ENCODE measurements at regions not wholly inside any gene's neighbourhood (a gene's known extent, or its start where the extent isn't known, plus 50 kb on each side); places are given as distances from the start of the nearest gene placed in this dataset.

- peak; percentile 1 for DNase-seq
These were observed 392.9 kb downstream of the SEC14L1 start for GRCh38 chr17:77533697-77534096.

- DNase-seq, result peak; percentile 9
These were observed 393.4 kb downstream of the SEC14L1 start for GRCh38 chr17:77534137-77534536.

DNA sequence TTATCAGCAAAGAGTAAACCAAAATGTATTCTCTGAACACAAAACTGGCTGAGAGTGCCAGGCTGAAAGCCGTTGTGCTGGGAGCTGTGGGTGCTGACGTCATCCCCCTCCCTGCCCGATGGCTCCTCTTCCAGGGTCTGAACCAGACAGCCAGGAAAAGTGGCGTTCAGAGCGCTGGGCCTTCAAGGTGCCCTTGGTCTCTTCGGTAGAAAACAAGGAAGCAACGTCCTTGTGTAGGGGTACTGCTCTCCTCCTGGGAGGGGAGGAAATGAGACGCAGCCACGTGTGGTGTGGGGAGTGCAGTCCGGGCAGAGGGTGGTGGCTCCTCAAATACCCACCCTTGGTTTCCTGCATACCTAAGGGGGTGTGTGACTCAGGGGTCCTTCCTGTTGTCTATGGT is 394.7 kb downstream of the SEC14L1 start:
- peak; percentile 23 for DNase-seq

DNA sequence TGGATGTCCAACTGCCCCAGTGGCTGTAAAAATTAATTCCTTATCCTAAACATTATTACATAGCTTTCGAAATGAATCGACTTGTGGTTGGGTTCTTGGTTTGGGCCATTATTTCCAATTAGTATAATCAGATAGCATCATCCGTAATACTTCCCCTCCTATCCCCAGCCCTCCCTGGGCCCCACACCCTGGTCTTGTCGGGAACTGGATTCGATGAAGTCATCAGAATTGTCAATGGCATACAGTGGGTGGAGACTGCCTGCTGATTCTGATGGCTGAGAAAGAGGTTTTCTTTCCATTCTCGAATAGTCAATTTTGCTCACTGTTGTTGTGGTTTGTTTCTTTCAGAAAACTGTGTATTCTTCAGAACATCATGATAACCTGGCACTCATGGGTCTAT is 395.1 kb downstream of the SEC14L1 start:
- peak; percentile 13 for DNase-seq

GRCh38 chr17:77537566-77537965 is 396.8 kb downstream of the SEC14L1 start:
- DNase-seq, result no peak

- DNase-seq, result no peak
These were observed 399.8 kb downstream of the SEC14L1 start for GRCh38 chr17:77540531-77540930.

- no peak for DNase-seq
These were observed 400.2 kb downstream of the SEC14L1 start for GRCh38 chr17:77540975-77541374.

- DNase-seq, result no peak
These were observed 401.2 kb downstream of the SEC14L1 start for GRCh38 chr17:77542011-77542410.

DNA sequence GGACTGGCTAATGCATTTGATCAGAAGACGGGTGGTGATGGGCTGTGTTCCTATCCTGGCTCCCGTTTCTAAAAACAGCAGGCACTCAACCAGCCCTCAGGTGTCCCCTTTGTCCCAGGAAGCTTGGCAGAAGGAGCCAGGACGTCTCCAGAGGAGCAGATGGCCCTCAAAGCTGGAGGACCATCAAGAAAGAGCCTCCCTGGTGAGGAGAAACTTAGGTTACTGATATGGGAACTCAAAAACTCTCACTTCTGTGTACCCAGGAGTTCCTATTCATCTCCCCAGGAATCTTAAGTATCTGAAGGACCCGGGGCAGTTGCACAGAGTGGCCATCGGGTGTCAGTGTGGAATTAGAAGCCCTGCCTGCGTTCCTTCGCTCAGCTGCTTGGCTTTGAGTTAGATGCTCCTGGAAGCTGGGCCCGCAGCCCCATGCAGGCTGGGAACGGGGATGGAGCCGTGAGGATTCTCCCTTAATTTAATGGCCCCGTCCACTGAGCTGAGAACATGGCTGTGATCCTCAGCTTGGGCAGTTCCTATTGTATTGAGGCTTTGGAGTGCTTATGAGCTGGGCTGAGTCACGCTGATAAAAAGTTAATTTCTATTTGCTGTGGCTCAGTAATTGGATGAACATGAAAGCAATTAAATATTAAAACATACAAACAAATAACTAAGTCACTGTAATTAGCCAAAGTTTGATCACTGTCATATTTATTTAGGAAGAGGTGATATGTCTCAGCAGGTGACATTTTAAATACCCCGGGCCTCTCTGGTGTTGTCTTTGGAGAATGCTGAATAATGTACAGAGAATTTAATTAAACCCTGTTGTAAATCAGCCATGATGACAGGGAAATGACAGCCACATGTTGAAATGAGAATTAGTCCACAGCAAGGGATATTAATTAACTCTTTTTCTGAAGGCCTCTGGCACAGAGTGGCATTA is 402.1 kb downstream of the SEC14L1 start:
- DNase-seq, result peak; percentile 88

- no peak for DNase-seq
These were observed 403.0 kb downstream of the SEC14L1 start for GRCh38 chr17:77543801-77544200.

DNA sequence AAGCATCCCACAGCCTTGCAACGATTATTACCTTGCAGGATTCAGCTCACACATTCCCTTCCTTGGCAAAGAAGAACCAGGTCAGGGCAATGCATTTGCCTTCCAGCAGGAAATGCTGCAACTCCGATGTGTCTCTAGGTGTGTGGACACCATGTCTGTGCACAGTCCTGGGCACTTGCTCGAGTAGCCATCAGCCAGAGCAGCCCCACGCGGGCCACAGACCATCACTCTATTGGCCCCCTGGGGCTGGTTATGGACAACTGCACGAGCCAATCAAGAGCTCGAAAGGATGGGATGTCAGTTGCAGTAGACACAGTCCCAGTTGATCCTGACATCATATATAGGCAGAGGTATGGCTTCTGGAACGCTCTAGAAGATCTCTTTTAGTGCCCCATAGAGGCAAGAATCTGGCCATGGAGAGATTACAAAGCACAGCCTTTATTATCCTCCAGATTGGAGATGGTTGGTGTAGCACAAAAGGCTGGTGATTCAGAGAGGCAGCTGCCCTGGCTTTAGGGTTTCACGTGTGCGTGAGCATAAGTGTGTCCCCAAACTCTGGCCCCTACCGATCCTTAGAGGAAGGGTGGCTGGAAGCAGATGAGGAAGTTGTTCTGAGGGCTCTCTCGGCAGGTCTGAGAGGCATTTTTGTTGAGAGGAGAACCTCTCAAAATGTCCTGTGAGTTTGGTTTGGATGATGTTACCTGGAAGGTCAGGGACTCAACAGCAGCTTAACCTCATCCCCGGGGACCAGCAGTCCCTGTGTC is 403.8 kb downstream of the SEC14L1 start:
- no peak for DNase-seq

DNA sequence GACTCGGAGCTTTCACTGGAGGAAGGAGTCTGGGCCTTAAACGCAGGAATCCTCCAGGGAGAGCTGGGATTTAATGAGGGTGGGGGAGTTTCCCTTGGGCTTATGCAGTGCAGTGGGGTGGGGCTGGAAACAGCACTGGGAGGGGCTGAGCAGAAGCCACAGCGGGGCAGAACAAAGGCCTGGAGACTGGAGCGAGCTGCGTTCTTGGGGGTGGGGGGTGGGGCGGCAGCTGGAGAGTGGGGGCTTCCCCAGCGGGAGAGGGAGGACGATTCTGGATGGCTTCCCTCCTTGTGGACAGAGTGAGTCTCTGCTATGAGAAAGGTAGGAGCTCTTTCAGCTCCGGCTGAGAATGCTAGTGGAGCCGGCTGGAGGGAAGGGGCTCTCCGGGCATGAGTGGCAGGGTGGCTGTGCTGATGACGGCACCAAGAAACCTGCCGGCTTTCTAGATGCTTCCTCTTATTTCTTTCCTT is 406.0 kb downstream of the SEC14L1 start:
- DNase-seq, result no peak

GRCh38 chr17:77548967-77549366 is 408.2 kb downstream of the SEC14L1 start:
- DNase-seq, result no peak

DNA sequence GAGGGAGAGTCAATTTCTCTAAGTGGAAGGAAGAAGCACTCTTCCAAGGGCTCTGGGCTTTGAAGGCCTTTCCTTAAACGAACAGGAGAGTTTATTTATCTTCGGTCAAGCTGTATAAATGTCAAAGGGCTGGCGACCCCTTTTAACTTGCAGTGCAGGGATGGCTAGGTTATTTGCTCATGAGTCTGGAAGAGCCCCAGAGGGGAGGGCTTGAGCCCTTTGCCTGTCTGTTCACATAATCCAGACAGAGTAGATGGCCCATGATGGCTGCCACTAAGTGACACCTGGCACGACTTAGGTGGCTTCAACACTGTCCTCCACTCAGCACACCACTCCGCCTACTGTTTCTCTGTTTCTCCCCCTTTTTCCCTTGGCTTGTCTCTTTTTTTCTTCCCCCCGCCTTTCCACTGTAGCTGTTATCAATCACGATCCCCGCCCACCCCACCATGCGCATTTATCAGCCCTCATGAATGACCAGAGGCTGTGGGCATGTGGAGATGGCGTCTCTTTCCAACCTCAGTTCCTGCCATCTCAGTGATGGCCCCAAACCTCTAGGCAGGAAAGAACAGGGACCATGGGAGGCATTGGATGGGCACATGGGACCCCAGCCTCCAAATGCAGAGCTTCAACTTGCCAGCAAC is 408.7 kb upstream of the TNRC6C start:
- no peak for DNase-seq

DNA sequence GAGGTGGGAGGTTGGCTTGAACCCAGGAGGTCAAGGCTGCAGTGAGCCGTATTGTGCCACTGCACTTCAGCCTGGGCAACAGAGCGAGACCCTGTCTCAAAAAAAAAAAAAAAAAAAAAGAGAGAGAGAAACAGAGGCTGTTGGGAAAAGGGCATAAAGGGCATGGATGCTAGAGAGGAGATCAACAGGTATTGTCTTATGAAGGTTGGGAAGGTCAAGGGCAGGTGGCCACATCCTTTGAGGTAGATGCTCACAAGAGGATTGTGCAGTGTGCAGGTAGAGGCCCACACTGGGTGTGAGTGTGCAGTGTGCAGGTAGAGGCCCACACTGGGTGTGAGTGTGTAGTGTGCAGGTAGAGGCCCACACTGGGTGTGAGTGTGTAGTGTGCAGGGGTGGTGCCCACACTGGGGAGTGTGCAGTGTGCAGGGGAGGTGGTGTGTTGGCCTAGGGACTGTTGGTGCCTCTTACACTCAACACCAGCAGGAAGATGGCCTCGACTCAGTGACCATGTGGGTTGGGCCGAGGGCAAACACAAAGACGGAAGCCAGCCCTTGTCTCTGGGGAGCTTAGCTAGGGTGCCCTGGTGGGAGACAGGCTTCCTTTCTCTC is 404.9 kb upstream of the TNRC6C start:
- DNase-seq, result no peak

- DNase-seq, result no peak
These were observed 403.3 kb upstream of the TNRC6C start for GRCh38 chr17:77555121-77555591.

- DNase-seq, result peak; percentile 73
These were observed 402.7 kb upstream of the TNRC6C start for GRCh38 chr17:77555741-77556291.

- no peak for DNase-seq
These were observed 402.0 kb upstream of the TNRC6C start for GRCh38 chr17:77556383-77557061.

DNA sequence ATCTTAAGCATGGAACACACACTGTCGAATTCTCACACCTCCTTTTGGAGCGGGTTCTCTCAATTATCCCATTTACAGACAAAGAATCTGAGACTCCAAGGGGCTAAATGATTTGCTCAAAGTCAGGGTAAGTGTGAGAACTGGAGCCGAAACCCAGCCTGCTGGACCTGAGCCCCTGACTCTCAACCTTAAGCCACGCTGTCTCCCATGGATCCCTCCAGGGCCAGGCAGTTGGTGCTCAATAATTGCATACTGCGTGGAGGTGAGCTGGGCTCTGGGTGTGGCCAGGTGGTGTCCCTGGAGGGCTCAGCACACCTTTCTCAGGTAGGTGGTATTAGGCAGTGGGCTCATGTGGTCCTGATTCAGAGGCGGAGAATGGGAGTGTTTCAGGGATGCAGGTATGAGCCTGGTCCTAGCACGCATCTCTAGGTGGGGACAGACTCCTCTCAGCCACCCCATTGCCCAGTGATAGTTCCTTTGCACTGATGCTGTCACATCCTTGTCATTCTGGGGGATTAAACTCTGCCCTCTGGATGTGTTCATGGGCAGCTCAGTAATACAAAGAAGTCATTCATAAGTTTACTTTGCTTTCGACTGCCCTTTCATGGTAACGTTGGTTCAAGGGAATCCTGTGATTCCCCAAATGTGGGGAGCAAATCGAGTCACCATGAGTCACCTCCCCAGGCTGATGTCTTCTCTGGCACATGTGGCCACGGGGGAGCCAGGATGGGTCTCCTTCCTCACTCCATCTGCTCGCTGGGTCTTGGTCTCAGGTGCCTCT is 399.5 kb upstream of the TNRC6C start:
- DNase-seq, result peak; percentile 16

GRCh38 chr17:77560381-77560780 is 398.1 kb upstream of the TNRC6C start:
- no peak for DNase-seq

DNA sequence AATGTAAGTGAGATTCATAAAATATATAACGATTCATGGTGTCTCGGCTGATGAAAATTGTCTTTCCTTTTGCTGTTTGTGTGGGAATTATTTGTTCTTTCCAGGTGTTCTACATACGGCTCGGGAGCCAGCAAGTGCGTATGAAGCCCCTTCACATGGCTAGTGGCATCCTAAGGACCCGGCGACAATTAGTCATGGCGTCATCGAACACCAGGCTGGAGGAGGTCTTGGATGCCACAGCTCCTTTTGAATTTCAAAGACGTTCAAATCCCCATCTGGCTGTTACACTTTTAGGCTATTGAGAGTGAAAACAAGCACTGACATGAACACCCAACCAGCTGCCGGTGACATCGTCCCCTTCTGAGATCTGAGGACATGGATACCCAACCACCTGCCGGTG is 397.7 kb upstream of the TNRC6C start:
- DNase-seq, result peak; percentile 11
